HG03457 (cell line): ENCODE measurements at regions not wholly inside any gene's neighbourhood (a gene's known extent, or its start where the extent isn't known, plus 50 kb on each side); places are given as distances from the start of the nearest gene placed in this dataset.
"Not testable (repeated sequence)": the region's sequence is repeated elsewhere in the genome, so short reads cannot be mapped to it uniquely, and the experiment has no call there.

Source experiments
- ATAC-seq: cut with Tn5 transposase; IDR thresholded peaks from one replicate; pipeline ENCODE4 v1.9.1; 2021; ENCODE audit warnings: moderate number of reproducible peaks; ENCODE audit not compliant: unreplicated experiment

DNA sequence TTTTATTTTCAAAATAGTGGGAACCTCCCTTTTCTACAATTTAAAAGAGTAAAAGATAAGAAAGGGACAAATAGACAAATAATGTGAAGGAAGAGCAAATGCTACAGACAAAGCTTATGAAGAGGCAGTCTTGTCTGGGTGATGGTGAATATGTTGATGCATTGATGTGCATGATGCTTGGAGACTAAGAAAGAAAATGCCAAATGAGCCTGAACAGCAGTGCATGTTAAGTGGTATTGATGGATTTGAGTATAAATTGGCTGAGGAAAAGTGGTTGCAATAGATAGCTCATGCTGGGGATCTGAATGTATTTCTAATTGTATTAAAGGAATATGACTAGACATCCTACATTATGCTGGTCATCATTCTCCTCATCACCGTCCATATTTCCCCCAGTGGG is 268.6 kb upstream of the ANO5 start:
- no peak for ATAC-seq

DNA sequence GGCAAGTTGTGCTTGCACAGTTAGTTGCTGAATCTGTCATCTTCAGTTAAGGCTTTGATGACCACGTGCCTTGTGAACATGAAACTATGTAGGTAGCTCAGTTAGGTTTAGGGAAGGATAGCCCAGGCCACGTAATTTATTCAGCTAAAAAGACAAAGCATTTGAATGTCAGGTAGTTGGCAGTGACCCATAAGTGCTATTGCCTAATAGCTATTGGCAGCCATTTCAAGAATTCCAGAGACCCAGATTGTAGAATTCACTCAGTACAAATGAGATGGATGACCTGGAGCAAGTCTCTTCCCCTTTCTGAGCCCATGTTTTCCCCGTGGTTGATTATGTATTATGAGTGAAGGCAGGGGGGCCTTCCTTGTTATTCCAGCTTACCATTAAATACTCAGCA is 265.3 kb upstream of the ANO5 start:
- ATAC-seq: no peak

DNA sequence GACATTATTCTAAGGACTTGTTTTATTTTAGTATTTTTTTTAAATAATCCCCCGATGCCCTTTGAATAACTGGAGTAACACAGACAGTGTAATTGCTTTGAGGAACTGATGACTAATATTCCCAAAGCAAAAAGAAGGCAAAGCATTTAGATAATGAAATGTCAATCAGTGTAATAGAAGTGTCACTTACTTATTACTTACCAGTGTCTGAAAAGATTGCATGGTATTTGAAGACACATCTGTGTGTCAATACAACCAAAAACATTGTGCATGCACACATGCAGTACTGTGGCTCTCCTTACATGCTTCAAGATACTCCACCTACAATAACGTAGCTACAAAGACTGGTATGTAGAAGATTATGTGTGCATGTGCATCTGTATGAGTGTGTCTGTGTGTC is 264.0 kb upstream of the ANO5 start:
- ATAC-seq: no peak

DNA sequence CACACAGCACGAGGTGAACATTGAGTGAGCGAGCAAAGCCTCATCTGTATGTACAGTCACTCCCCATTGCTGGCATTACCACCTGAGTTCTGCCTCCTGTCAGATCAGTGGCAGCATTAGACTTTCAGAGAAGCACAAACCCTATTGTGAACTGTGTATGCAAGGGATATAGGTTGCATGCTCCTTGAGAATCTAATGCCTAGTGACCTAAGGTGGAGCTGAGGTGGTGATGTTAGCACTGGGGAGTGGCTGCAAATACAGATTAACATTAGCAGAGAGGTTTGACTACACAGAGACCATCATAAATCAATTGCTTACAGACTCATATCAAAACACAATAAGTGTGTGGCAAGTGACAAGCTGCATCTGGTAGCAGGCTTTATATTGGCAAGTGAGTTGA is 262.5 kb upstream of the ANO5 start:
- no peak for ATAC-seq

DNA sequence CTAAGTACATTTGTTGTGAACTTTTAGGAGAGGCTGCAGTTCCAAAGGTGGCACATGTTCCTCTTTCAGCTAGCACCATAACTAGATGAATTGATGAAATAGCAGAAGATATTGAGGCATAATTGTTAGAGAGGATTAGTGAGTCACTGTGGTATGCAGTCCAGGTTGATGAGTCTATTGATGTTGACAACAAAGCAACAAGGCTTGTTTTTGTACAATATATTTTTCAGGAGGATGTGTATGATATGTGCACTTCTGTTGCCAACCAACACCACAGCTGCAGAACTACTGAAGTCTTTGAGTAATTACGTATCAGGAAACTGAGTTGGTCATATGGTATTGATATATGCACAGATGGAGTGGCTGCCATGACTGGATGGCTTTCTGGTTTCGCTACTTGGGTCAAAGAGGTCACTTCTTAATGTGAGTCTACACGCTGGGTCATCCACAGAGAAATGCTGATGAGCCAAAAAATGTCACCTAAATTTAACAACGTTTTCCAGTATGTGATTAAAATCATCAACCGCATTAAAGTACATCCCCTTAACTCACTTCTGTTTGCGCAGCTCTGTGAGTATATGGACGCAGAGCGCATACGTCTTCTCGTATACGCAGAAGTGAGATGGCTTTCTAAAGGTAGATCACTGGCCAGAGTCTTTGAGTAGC is 261.3 kb upstream of the ANO5 start:
- ATAC-seq: no peak

DNA sequence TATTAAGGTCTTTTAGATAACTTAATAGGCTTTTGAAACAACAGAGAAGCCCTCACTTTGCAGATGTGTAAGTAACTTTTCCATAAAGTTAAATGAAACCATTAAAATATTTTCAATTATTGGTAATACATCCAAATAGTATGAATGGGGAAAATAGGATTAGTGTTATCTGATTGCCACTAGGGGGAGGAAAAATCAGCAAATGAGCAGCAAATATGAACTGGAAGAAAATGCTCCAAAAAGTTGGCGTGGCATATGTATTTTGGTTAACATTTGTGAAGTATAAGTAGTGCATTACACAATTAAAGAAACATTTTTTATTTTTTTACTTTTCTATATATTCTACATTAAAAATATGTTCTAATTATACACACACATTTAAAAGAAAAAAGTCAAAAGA is 259.8 kb upstream of the ANO5 start:
- ATAC-seq: no peak

DNA sequence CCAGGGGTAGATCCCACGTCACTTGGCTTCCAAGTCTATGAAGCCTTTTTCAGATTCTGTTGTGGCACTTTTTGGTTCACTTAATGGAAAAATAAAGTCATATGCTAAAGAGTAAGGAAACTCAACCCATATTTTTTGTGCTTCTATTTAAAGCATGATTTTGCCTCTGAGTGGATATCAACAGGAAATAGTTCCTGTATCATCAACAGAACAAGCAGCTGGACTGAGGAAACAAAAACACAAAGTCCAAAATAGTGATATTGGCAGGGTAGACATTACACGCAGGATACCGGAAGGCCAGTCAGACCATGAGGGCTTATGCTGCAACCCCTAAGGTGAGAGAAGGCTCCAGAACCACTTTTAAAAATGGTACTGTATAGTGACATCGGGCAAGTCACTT is 248.3 kb upstream of the ANO5 start:
- no peak for ATAC-seq

DNA sequence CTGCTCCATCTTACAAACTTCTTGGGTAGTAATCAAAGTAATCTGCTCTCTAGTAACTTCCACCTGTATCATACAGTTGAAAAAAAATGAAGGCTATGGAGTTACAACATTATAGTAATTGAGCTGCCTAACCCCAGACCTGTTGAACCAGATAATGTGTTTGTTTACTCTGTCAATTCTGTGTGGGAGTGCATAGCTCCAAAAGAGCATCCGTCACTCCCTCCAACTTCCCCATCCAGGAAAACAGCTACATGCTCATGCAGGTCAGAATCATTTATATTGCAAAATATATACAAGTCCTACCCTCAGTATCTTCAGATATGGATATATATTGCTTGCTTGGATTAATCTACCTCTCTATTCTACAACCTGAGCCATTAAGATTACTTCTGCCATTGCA is 244.0 kb upstream of the ANO5 start:
- no peak for ATAC-seq

DNA sequence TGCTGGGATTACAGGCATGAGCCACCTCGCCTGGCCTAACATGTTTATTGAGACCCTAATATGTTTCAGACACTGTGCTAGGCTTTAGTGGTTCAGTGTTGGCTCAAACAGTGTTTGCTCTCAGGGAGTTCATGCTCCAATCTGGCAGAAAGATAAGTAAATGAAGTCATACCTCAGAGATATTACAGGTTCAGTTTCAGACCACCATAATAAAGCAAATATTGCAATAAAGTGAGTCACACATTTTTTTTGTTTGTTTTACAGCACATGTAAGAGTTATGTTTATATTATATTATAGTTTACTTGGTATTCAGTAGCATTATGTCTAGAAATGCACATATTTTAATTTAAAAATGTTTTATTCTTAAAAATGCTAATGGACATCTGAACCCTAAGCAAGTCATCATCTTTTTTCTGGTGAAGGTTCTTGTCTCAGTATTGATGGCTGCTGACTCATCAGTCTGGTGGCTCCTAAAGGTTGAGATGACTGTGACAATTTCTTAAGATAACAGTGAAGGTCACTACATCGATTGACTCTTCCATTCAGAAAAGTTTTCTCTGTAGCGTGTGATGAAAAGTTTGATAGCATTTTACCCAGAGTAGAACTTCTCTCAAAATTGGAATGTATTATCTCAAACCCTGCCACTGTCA is 243.0 kb upstream of the ANO5 start:
- ATAC-seq: no peak

DNA sequence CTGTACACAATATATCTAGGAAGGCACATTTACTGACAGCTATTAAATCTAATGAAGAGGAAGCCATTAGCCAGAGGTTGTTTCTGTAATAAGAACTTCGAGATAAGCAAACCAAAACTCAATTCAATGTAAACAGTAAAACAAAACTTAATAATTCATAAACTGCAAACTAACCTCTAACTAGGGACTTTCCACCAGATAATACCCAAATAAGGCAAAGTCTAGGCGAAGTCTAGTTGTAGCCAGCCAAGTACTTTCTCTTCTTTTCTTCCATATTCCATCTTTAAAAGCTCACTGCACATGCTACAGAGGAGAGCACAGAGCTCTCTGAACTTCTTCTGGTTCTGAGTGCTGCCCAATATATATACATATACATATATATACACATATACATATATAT is 229.9 kb upstream of the ANO5 start:
- ATAC-seq: peak; percentile 94

DNA sequence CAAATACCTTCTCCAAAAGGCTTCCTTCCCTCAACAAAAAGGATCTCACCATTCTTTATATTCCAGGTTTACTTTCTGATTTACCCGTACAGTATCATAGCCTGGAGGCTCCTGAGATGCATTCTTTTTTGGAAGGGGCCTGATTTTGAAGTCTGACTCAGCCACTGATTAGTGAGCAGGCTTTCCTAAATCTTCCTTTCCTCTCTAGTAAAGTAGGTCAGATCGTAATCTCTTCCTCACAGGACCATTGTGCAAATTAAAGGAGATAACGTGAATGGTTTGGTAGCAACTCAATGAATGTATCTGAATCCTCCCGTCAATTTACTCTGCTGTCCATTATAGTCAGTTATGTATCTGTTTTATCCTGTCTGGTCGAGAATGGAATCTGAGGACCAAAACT is 227.7 kb upstream of the ANO5 start:
- no peak for ATAC-seq

DNA sequence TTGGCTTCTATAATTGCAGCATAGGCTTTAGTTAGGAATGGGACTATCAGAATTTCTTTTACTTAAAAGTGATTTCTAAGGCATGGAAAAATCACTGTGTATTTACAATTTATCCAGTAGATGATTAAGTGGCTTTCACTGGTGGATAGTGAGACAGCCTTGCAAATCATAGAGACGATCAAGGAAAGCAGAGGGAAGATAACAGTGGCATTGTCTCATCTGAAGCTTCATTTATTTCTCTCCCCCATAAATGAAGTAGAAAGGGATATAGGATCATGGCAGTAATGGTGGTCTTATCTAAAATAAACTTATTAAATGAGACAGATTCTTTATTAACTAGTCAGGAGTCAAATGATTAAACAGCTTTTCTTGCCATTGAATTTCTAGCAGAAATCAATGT is 224.2 kb upstream of the ANO5 start:
- no peak for ATAC-seq

DNA sequence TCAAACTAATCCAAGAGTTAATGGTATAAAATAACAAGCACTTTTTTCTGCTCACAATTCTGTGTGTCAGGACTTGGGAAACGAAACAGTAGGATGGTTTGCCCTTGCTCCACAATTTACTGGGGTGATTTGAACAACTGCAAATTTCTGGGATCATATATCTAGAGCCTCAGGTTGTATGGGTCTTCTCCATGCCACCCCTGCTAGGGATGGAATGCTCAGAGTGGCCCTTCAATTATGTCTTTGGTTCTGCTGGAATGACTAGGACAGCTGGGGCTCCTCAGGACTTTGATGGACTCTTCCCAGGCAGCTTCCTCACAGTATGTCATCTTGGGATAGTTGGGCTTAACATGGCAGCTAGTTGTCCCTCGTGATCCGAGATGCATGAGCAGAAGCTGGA is 223.0 kb upstream of the ANO5 start:
- no peak for ATAC-seq

DNA sequence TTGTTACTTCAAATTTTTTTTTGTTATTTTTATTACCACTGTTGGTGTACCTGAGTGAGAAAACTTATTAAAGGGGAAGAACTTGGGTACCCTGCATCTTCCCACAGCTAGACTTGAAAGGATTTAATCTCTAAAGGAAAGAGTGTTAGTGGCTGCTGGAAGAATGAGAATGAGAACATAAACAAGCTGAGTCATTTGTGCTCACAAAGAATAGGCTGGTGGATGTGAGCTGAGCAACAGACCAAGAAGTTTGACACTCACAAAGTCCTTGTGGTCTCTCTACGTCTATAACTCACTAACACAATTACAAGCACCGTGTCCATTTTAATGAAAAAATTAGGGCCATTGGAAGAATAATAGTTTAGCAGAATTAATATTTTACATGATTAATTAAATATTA is 217.6 kb upstream of the ANO5 start:
- no peak for ATAC-seq

DNA sequence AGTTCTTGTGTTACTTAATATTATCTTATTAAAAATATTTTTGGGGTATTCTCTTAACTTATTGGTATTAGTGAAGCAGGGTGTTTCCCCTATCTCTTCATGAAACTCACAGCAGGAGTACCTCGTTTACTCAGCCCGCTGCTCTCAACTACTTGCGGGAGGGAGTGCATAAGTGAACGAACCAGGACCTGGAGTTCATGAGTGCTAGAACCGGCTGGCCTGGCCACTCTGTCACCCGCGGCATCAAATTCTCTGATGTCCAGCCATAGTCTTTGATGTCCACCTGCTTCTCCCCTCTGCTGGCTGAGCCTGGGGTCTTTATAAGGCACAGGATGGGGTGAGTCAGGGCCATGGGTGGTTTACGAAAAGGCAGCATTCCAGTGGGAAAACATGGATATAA is 216.7 kb upstream of the ANO5 start:
- ATAC-seq: no peak

DNA sequence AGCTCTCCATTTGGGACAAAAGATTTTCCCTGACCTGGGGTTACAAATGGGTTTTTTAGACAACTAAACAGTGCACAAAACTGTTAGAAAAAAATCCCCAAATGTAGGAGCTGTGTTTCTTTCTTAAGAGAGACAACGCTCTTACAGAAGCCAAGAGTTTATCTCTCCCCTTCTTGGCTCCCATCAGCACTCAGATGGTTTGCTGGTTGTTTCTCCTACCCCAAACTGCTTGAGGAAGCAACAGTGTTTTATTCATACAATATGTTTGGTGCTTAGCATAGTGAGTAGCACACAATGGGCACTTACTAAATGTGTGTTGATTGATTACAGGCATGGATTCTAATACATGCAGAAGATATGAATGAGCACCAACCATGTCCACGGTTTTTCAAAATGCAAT is 209.5 kb upstream of the ANO5 start:
- no peak for ATAC-seq

DNA sequence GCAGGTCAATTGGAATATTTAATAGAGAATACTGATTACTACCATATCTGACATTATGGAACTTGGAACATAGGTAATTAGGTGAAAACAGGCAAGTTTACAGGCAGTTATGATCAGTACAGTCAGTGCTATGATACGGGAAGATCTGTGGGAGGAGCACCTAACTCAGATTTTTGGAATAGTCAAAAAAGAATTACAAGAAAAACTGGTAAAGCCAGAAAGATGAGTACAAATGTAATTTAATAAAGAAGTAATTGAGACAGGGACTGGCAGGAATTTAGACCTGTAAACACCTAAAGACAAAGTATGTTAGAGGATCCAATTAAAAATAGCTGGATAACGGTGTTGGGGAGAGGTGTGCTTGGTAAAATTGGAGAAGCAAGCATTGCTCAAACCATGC is 206.5 kb upstream of the ANO5 start:
- no peak for ATAC-seq

DNA sequence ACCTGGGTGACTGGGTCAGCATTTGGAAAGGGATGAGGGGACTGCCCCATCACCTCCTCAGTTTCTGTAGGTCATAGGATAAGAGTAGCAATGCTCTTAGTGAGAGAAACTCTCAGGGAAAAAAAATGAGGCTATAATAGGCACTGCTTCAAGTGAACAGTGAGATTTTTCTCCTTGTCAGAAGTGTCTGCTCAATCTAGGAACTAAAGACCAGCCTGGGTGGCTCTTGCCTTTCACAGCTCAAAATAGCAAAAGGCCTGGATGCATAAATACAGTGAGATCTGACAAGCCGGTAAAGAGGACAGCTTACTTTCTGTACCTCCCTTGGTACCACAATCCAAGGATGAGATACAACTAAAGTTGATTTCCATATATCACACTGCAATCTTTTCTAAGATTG is 205.6 kb upstream of the ANO5 start:
- no peak for ATAC-seq

DNA sequence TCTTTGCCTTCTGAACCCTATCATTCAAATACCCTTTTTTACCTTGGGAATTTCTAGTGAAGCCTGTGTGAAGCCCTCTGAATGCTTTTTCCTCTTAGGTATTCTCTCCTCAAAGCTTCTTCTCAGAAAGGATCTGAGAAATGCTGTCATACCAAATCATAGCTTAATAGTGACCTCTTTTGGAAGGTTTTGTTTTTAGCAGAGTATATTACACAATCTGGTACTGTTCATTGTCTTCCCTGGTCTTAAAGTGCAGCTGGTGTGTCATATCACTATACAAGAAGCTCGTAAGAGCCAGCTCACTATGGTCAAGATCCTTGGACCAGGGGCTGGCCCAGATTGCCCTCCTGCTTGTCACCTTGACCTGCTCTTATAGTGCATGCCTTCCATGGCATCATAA is 204.4 kb upstream of the ANO5 start:
- ATAC-seq: no peak

DNA sequence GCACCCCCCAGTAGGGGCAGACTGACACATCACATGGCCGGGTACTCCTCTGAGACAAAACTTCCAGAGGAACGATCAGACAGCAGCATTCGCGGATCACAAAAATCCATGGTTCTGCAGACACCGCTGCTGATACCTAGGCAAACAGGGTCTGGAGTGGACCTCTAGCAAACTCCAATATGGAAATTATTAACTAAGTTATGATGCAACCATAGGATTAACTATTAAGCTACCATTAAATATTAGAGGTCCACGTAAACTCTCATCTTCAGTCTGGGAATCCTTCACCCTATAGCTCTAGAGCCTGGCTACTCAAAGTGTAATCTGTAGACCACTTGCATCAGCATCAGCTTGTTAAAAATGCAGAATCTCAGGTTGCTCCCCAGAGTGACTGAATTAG is 191.1 kb upstream of the ANO5 start:
- ATAC-seq: not testable (repeated sequence)

DNA sequence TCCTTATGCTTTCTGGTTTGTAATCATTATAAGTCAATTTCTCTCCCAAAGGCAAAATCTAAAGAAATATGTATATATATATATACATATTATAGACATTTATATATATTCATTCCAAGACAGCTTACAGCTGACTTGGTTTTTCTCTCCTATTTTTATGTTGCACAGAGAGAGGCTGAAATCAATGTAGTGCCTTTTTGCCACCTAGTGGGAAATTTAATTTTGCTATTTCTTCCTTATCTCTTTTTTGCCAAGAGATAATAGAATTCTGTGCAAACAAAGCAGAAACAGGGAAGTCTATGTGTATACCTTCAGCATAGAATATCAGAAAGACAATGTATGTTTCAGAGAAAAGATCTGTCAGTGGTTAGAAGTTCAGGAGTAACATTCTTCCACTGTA is 186.0 kb upstream of the ANO5 start:
- ATAC-seq: no peak

DNA sequence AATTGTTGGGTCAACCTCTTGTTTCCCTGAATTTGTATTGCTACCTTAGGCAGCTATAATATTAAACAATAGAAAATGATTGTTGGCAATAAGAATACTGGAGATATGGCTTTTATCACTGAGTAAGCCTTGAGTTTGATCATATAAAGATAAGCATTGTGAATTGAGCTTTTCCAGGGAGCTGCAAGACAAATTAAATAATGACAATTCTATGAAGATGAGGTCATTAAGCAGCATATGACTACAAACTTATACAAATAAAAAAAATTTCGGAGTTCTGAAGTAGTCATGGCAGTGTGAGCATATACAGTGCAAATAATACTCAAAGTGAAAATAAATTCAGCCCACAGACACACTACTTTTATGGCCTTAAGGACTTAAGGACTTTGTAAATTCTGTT is 161.1 kb upstream of the ANO5 start:
- no peak for ATAC-seq

DNA sequence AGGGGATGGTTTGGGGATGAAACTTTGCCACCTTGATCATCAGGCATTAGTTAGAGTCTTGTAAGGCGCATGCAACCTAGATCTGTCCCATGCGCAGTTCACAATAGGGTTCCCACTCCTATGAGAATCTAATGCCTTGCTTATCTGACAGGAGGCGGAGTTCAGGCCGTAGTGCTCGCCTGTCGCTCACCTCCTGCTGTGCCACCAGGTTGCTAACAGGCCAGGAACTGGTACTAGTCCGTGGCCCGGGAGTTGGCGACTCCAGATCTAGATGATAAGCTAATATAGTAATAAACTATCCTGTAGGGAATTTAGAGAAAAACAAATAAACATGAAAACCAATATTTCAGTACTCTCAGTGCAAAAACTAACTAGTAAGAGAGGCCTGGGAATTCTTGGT is 155.4 kb upstream of the ANO5 start:
- ATAC-seq: no peak
